CD4-positive, CD25-positive, alpha-beta regulatory T cell (primary cell): ENCODE measurements at regions not wholly inside any gene's neighbourhood (a gene's known extent, or its start where the extent isn't known, plus 50 kb on each side); places are given as distances from the start of the nearest gene placed in this dataset.
"Not testable (repeated sequence)": the region's sequence is repeated elsewhere in the genome, so short reads cannot be mapped to it uniquely, and the experiment has no call there.

ENCODE experiments used
- ATAC-seq, 2 donors: fragments of 150-1000 bp; cut with Tn5 transposase; one replicate each; pipeline ENCODE4 v1.10.0; 2021; ENCODE audit warnings: low read depth in 2 of 2, moderate number of reproducible peaks in 2 of 2, moderate library complexity in 1 of 2
- DNase-seq, 3 donors: peaks; one replicate each; pipeline versions ENCODE4 v3.0.0 to v3.0.0-alpha.2; 2012 to 2022; ENCODE audit warnings: mixed read lengths in 1 of 3
- H3K27ac ChIP-seq: one replicate; pipeline ENCODE4 v1.7.0; 2013; ENCODE audit warnings: mild to moderate bottlenecking, low read length; ENCODE audit not compliant: insufficient read depth, poor library complexity, severe bottlenecking
- H3K27me3 ChIP-seq: one replicate; pipeline ENCODE4 v1.7.0; 2013; ENCODE audit warnings: low read length; ENCODE audit not compliant: control insufficient read depth, insufficient read depth
- H3K36me3 ChIP-seq: one replicate; pipeline ENCODE4 v1.7.0; 2013; ENCODE audit warnings: mild to moderate bottlenecking, low read length, moderate library complexity; ENCODE audit not compliant: control insufficient read depth, insufficient read depth
- H3K4me1 ChIP-seq: 2 replicates; pipeline ENCODE4 v1.7.0; 2013; ENCODE audit warnings: mild to moderate bottlenecking, low read length; ENCODE audit not compliant: insufficient read depth, control insufficient read depth, poor library complexity, severe bottlenecking
- H3K4me3 ChIP-seq: one replicate; pipeline ENCODE4 v1.7.0; 2013; ENCODE audit warnings: low read depth, mild to moderate bottlenecking, low read length, moderate library complexity
- H3K9me3 ChIP-seq, 2 experiments: 1 replicate in 1 of 2; 2 replicates in 1 of 2; pipeline ENCODE4 v1.7.0; 2013; ENCODE audit warnings: low read length in 2 of 2, mild to moderate bottlenecking in 1 of 2, moderate library complexity in 1 of 2; ENCODE audit not compliant: control insufficient read depth in 2 of 2
- H3K27ac Mint-ChIP-seq, 3 donors: one replicate each; pipeline ENCODE4 v1.8.0; 2020 to 2022; ENCODE audit warnings: mild to moderate bottlenecking in 3 of 3, mixed read lengths in 3 of 3, moderate library complexity in 2 of 3
- H3K27me3 Mint-ChIP-seq: one replicate; pipeline ENCODE4 v1.8.0; 2022; ENCODE audit warnings: mild to moderate bottlenecking, mixed read lengths
- H3K36me3 Mint-ChIP-seq: one replicate; pipeline ENCODE4 v1.8.0; 2020; ENCODE audit warnings: mixed read lengths
- H3K4me1 Mint-ChIP-seq, 4 donors: one replicate each; pipeline ENCODE4 v1.8.0; 2020 to 2022; ENCODE audit warnings: mixed read lengths in 4 of 4, mild to moderate bottlenecking in 1 of 4
- H3K4me3 Mint-ChIP-seq, 4 donors: one replicate each; pipeline ENCODE4 v1.8.0; 2020 to 2022; ENCODE audit warnings: mild to moderate bottlenecking in 4 of 4, mixed read lengths in 4 of 4, moderate library complexity in 3 of 4
- H3K9me3 Mint-ChIP-seq, 7 donors: one replicate each; pipeline ENCODE4 v1.8.0; 2020 to 2022; ENCODE audit warnings: mixed read lengths in 7 of 7, mild to moderate bottlenecking in 3 of 7, moderate library complexity in 2 of 7

GRCh38 chr6:3672339-3672738 lies 79.2 kb downstream of the PXDC1 start:
- peaks cover 15% of the 10 kb centered on the region for H3K27me3 Mint-ChIP-seq
- H3K36me3 ChIP-seq, DNase-seq, H3K4me1 Mint-ChIP-seq, H3K9me3 ChIP-seq, H3K27ac ChIP-seq, H3K9me3 Mint-ChIP-seq, H3K4me3 ChIP-seq, H3K4me1 ChIP-seq, H3K4me3 Mint-ChIP-seq, H3K36me3 Mint-ChIP-seq, H3K27ac Mint-ChIP-seq, H3K27me3 ChIP-seq, ATAC-seq: not testable (repeated sequence)

- no peaks in the 10 kb centered on the region for H3K36me3 ChIP-seq
- Mint-ChIP-seq H3K36me3 (no peaks in the 10 kb centered on the region), H3K27me3 (peaks cover 15% of the 10 kb centered on the region), H3K4me3 (no peak overlapping the region), H3K9me3 (peaks cover 0 to 9% (median 5%) of the 10 kb centered on the region in 7 donors), H3K4me1 (no peaks in the 10 kb centered on the region), H3K27ac (no peak overlapping the region)
- H3K27me3 ChIP-seq = peaks cover 2% of the 10 kb centered on the region
- ATAC-seq (no peak), DNase-seq (no peak)
- H3K4me3 ChIP-seq = no peak overlapping the region
- no peaks in the 10 kb centered on the region for H3K9me3 ChIP-seq
- H3K4me1 ChIP-seq = no peaks in the 10 kb centered on the region
- no peak overlapping the region for H3K27ac ChIP-seq
Observed at GRCh38 chr6:3671382-3671781, 80.1 kb downstream of the PXDC1 start.

- peaks cover 2% of the 10 kb centered on the region for H3K27me3 ChIP-seq
Observed at GRCh38 chr6:3670356-3670755, 81.2 kb downstream of the PXDC1 start.

GRCh38 chr6:3669916-3670315 lies 81.6 kb downstream of the PXDC1 start:
- Histone ChIP-seq H3K4me3 (no peak overlapping the region), H3K27ac (no peak overlapping the region), H3K27me3 (peaks cover 2% of the 10 kb centered on the region), H3K9me3 (no peaks in the 10 kb centered on the region), H3K36me3 (no peaks in the 10 kb centered on the region), H3K4me1 (no peaks in the 10 kb centered on the region)
- H3K4me3 Mint-ChIP-seq = no peak overlapping the region
- peaks cover 15% of the 10 kb centered on the region for H3K27me3 Mint-ChIP-seq
- DNase-seq = no peak
- no peak overlapping the region for H3K27ac Mint-ChIP-seq
- peaks cover 0 to 7% (median 2%) of the 10 kb centered on the region in 7 donors for H3K9me3 Mint-ChIP-seq
- H3K36me3 Mint-ChIP-seq = no peaks in the 10 kb centered on the region
- no peaks in the 10 kb centered on the region for H3K4me1 Mint-ChIP-seq
- ATAC-seq = no peak

More at GRCh38 chr6:3670356-3670755, 81.2 kb downstream of the PXDC1 start:
- Mint-ChIP-seq H3K4me3 (no peak overlapping the region), H3K9me3 (peaks cover 0 to 7% (median 5%) of the 10 kb centered on the region in 7 donors), H3K27ac (no peak overlapping the region), H3K4me1 (no peaks in the 10 kb centered on the region), H3K36me3 (no peaks in the 10 kb centered on the region), H3K27me3 (peaks cover 15% of the 10 kb centered on the region)
- H3K27ac ChIP-seq = no peak overlapping the region
- no peak for DNase-seq
- no peak for ATAC-seq
- H3K4me3 ChIP-seq = no peak overlapping the region
- H3K36me3 ChIP-seq = no peaks in the 10 kb centered on the region
- no peaks in the 10 kb centered on the region for H3K4me1 ChIP-seq
- H3K9me3 ChIP-seq = no peaks in the 10 kb centered on the region

GRCh38 chr6:3665608-3666007 lies 85.9 kb downstream of the PXDC1 start:
- H3K27me3 Mint-ChIP-seq = peaks cover 7% of the 10 kb centered on the region
- H3K4me1 ChIP-seq = no peaks in the 10 kb centered on the region
- ATAC-seq = no peak

GRCh38 chr6:3664625-3665041 lies 86.9 kb downstream of the PXDC1 start:
- DNase-seq (no peak), ATAC-seq (no peak)
- H3K27ac Mint-ChIP-seq = no peak overlapping the region
- Histone ChIP-seq H3K9me3 (no peaks in the 10 kb centered on the region), H3K4me1 (no peaks in the 10 kb centered on the region), H3K4me3 (no peak overlapping the region), H3K27me3 (peaks cover 2% of the 10 kb centered on the region), H3K36me3 (no peaks in the 10 kb centered on the region), H3K27ac (no peak overlapping the region)
- H3K4me1 Mint-ChIP-seq = no peaks in the 10 kb centered on the region
- H3K9me3 Mint-ChIP-seq = peaks cover 0 to 7% (median 0%) of the 10 kb centered on the region in 7 donors
- no peaks in the 10 kb centered on the region for H3K36me3 Mint-ChIP-seq
- H3K4me3 Mint-ChIP-seq = no peak overlapping the region
- peaks cover 7% of the 10 kb centered on the region for H3K27me3 Mint-ChIP-seq

More at GRCh38 chr6:3665608-3666007, 85.9 kb downstream of the PXDC1 start:
- Histone ChIP-seq H3K36me3 (no peaks in the 10 kb centered on the region), H3K9me3 (no peaks in the 10 kb centered on the region), H3K4me3 (no peak overlapping the region), H3K27me3 (peaks cover 2% of the 10 kb centered on the region), H3K27ac (no peak overlapping the region)
- no peak for DNase-seq
- no peak overlapping the region for H3K27ac Mint-ChIP-seq
- H3K36me3 Mint-ChIP-seq = no peaks in the 10 kb centered on the region
- H3K4me1 Mint-ChIP-seq = no peaks in the 10 kb centered on the region
- H3K9me3 Mint-ChIP-seq = peaks cover 0 to 7% (median 0%) of the 10 kb centered on the region in 7 donors
- no peak overlapping the region for H3K4me3 Mint-ChIP-seq

- H3K4me3 ChIP-seq = no peak overlapping the region
- H3K27ac Mint-ChIP-seq = no peak overlapping the region
- H3K9me3 Mint-ChIP-seq = peaks cover 0 to 3% (median 0%) of the 10 kb centered on the region in 7 donors
- peaks cover 7% of the 10 kb centered on the region for H3K27me3 Mint-ChIP-seq
- no peaks in the 10 kb centered on the region for H3K4me1 ChIP-seq
- H3K4me3 Mint-ChIP-seq = no peak overlapping the region
- no peaks in the 10 kb centered on the region for H3K36me3 Mint-ChIP-seq
- no peaks in the 10 kb centered on the region for H3K36me3 ChIP-seq
- H3K27ac ChIP-seq = no peak overlapping the region
- H3K27me3 ChIP-seq = peaks cover 2% of the 10 kb centered on the region
- DNase-seq (no peak), ATAC-seq (no peak)
- H3K4me1 Mint-ChIP-seq = no peaks in the 10 kb centered on the region
- H3K9me3 ChIP-seq = no peaks in the 10 kb centered on the region
Observed at GRCh38 chr6:3663811-3664210, 87.7 kb downstream of the PXDC1 start.

GRCh38 chr6:3663081-3663480 lies 88.4 kb downstream of the PXDC1 start:
- Mint-ChIP-seq H3K36me3 (no peaks in the 10 kb centered on the region), H3K9me3 (peaks cover 0 to 2% (median 0%) of the 10 kb centered on the region in 7 donors)

More at GRCh38 chr6:3663081-3663480, 88.4 kb downstream of the PXDC1 start:
- Mint-ChIP-seq H3K27ac (no peak overlapping the region), H3K27me3 (peaks cover 11% of the 10 kb centered on the region), H3K4me1 (no peaks in the 10 kb centered on the region), H3K4me3 (no peak overlapping the region)
- no peaks in the 10 kb centered on the region for H3K36me3 ChIP-seq
- DNase-seq (no peak), ATAC-seq (no peak)
- no peak overlapping the region for H3K4me3 ChIP-seq
- no peaks in the 10 kb centered on the region for H3K9me3 ChIP-seq
- H3K27me3 ChIP-seq = peaks cover 2% of the 10 kb centered on the region
- H3K27ac ChIP-seq = no peak overlapping the region
- no peaks in the 10 kb centered on the region for H3K4me1 ChIP-seq
